NB4 (cell line): ENCODE measurements at regions not wholly inside any gene's neighbourhood (a gene's known extent, or its start where the extent isn't known, plus 50 kb on each side); places are given as distances from the start of the nearest gene placed in this dataset.

Experiments
- POLR2A ChIP-seq: IDR thresholded peaks from 2 replicates; pipeline ENCODE4 v1.6.1; 2011; ENCODE audit warnings: mild to moderate bottlenecking; ENCODE audit not compliant: insufficient read length; ENCODE audit errors: extremely low read depth
- TF ChIP-seq, protein P1 (sequence below): IDR thresholded peaks from one replicate; pipeline ENCODE4 v1.5.1; 2012; ENCODE audit warnings: low read depth, low read length
- TF ChIP-seq, protein P2 (sequence below): IDR thresholded peaks from 2 replicates; pipeline ENCODE4 v1.6.1; 2011; ENCODE audit warnings: low read depth, low read length

DNA sequence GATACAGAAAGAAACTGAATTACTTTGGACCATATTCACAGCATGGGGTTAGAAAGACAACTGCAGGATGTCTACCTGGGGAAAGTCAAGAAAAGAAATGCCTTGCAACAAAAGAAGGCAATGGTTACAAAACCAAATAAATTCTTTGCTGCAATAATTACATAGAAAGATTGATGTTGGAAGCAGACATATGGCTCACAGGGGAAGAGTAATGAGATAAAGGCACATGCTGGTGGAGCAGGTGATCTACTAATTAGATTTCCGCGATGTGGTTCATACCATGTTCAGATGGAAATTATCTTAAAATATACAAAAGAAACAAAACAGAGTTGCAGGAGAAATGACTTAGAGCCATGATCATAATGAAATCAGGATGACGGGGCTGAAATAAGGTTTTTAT, 718.8 kb upstream of the PKDCC start:
- no peak for TF ChIP-seq POLR2A
- TF ChIP-seq, protein P1, sequence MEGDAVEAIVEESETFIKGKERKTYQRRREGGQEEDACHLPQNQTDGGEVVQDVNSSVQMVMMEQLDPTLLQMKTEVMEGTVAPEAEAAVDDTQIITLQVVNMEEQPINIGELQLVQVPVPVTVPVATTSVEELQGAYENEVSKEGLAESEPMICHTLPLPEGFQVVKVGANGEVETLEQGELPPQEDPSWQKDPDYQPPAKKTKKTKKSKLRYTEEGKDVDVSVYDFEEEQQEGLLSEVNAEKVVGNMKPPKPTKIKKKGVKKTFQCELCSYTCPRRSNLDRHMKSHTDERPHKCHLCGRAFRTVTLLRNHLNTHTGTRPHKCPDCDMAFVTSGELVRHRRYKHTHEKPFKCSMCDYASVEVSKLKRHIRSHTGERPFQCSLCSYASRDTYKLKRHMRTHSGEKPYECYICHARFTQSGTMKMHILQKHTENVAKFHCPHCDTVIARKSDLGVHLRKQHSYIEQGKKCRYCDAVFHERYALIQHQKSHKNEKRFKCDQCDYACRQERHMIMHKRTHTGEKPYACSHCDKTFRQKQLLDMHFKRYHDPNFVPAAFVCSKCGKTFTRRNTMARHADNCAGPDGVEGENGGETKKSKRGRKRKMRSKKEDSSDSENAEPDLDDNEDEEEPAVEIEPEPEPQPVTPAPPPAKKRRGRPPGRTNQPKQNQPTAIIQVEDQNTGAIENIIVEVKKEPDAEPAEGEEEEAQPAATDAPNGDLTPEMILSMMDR = no peak
- TF ChIP-seq, protein P2, sequence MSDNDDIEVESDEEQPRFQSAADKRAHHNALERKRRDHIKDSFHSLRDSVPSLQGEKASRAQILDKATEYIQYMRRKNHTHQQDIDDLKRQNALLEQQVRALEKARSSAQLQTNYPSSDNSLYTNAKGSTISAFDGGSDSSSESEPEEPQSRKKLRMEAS = no peak
